Stimulated activated naive B cell treated with anti-CD40 and anti-IgM and Interleukin-4, amounts not matched to agents 10 μg/mL and 1 μg/mL and 100 μg/mL, for 72 hours (primary cell): ENCODE measurements at regions not wholly inside any gene's neighbourhood (a gene's known extent, or its start where the extent isn't known, plus 50 kb on each side); places are given as distances from the start of the nearest gene placed in this dataset.
A peak's percentile ranks its signal among the peaks of the same experiment; 100 is the strongest.

Experiments used
- ATAC-seq, 2 donors: fragments of 150-1000 bp; cut with Tn5 transposase; replicated peaks; 2 replicates each; pipeline ENCODE4 v1.10.0; 2021; ENCODE audit warnings: moderate library complexity in 1 of 2
- DNase-seq: peaks from one replicate; pipeline ENCODE4 v3.0.0; 2021
- H3K27ac Mint-ChIP-seq: one replicate; pipeline ENCODE4 v1.8.0; 2022; ENCODE audit warnings: mild to moderate bottlenecking, mixed read lengths
- H3K27me3 Mint-ChIP-seq, 2 donors: one replicate each; pipeline ENCODE4 v1.8.0; 2022; ENCODE audit warnings: mixed read lengths in 2 of 2
- H3K36me3 Mint-ChIP-seq, 2 donors: one replicate each; pipeline ENCODE4 v1.8.0; 2022; ENCODE audit warnings: mixed read lengths in 2 of 2, mild to moderate bottlenecking in 1 of 2
- H3K4me1 Mint-ChIP-seq, 2 donors: one replicate each; pipeline ENCODE4 v1.8.0; 2022; ENCODE audit warnings: mixed read lengths in 2 of 2, mild to moderate bottlenecking in 1 of 2
- H3K4me3 Mint-ChIP-seq, 2 donors: one replicate each; pipeline ENCODE4 v1.8.0; 2022; ENCODE audit warnings: mild to moderate bottlenecking in 2 of 2, mixed read lengths in 2 of 2, moderate library complexity in 1 of 2
- H3K9me3 Mint-ChIP-seq, 2 donors: one replicate each; pipeline ENCODE4 v1.8.0; 2022; ENCODE audit warnings: mixed read lengths in 2 of 2, mild to moderate bottlenecking in 1 of 2

DNA sequence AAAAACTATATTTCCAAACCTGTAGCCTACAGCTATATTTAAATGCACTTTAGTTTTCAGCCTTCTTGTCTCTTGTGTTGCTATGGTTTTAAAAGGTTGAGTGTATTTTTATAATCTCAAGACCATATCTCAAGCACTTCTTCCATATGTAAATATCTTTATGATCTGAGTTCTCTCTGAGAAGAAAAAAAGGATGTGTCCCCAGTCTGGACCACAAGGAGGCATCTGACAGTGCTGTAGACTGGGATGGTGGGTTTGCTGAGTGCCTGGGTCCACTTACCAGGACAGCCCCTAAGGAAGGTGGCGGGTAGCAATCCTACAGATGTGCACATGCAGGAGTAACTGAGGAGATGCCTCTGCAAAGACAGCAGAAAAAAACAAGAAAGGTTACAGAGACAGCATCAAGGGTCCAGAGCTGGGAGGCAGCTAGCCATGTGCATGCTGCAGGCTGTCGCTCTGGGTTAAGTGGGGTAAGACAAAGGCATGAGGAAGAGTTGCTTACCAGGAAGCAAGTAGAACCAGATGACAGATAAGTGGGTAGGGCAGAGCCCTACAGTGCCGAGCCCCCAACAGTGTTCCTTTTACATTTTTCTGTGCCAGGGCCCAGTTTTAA lies 70.6 kb upstream of the SNRK start:
- Mint-ChIP-seq H3K27me3 (peaks cover 0 to 5% of the 10 kb centered on the region in 2 donors), H3K4me3 (no peak overlapping the region), H3K27ac (no peak overlapping the region), H3K36me3 (no peaks in the 10 kb centered on the region), H3K4me1 (peaks cover 0 to 7% of the 10 kb centered on the region in 2 donors), H3K9me3 (no peaks in the 10 kb centered on the region)
- no peak for DNase-seq
- no peak for ATAC-seq

DNA sequence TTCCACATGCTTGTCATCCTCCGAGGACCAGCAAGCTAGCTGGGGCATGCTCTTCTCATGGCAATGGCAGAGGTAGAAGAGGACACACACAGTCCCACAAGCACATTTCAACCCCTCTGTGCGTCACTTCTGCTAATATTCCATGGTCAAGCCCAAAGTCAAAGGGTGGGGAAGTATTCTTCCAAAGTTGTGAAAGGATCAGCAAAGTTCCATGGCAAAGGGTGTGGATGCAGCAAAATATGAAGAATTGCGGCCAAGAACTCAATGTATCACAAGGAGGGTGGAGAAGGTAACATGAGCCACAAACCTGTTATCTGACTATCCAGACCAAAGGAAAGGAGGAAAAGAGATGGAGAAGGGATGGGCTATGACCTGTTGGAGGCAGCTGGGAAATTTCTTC lies 71.2 kb upstream of the SNRK start:
- ATAC-seq, result no peak
- Mint-ChIP-seq H3K4me1 (peaks cover 0 to 7% of the 10 kb centered on the region in 2 donors), H3K36me3 (no peaks in the 10 kb centered on the region), H3K4me3 (no peak overlapping the region), H3K27ac (no peak overlapping the region), H3K27me3 (peaks cover 0 to 3% of the 10 kb centered on the region in 2 donors), H3K9me3 (no peaks in the 10 kb centered on the region)
- no peak for DNase-seq

DNA sequence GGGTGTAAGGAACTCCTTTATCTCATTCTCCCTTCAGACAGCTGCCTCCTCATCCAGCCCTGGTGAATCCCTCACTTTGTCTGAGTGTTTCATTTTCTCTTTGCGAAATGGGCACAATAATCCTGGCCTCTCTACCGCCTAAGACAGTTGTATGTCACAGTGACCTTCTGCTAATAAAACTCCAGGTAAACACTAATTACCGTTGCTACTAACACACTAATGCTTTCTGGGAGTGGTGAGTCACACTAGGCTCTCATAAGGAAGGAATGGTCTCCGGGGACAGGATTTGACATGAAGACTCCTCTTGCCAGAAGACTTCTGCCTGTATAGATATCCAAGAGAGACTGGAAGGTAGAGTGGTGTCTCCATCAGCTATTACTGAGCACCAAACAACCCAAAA lies 71.7 kb upstream of the SNRK start:
- H3K27me3 Mint-ChIP-seq, result peaks cover 0 to 3% of the 10 kb centered on the region in 2 donors
- DNase-seq (no peak), ATAC-seq (no peak)
- H3K9me3 Mint-ChIP-seq, result no peaks in the 10 kb centered on the region
- H3K4me3 Mint-ChIP-seq, result no peak overlapping the region
- no peaks in the 10 kb centered on the region for H3K36me3 Mint-ChIP-seq
- H3K27ac Mint-ChIP-seq, result no peak overlapping the region
- H3K4me1 Mint-ChIP-seq, result peaks cover 0 to 7% of the 10 kb centered on the region in 2 donors

DNA sequence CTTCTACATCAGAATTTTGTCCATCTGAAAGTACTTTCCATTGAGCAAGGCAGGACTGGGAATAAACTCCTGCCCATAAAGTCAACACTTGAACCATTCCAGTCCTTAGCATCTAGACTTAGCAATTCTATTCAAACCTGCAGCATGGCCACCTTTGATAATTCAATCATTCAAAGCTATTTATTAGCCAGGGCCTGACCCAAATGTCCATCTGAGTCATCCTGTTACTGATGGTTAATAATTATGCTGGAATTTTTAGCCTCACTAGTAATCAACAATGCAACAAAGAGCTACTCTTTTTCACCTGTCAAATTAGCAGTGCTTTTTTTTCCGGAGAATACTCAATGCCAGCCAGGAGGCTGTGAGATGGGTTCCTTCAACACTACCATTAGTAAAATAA lies 72.7 kb upstream of the SNRK start:
- Mint-ChIP-seq H3K27ac (no peak overlapping the region), H3K27me3 (peaks cover 0 to 4% of the 10 kb centered on the region in 2 donors), H3K4me1 (peaks cover 0 to 7% of the 10 kb centered on the region in 2 donors), H3K9me3 (no peaks in the 10 kb centered on the region), H3K36me3 (no peaks in the 10 kb centered on the region), H3K4me3 (no peak overlapping the region)
- peak in 1 of 2 donors; percentile 27 for ATAC-seq
- no peak for DNase-seq

DNA sequence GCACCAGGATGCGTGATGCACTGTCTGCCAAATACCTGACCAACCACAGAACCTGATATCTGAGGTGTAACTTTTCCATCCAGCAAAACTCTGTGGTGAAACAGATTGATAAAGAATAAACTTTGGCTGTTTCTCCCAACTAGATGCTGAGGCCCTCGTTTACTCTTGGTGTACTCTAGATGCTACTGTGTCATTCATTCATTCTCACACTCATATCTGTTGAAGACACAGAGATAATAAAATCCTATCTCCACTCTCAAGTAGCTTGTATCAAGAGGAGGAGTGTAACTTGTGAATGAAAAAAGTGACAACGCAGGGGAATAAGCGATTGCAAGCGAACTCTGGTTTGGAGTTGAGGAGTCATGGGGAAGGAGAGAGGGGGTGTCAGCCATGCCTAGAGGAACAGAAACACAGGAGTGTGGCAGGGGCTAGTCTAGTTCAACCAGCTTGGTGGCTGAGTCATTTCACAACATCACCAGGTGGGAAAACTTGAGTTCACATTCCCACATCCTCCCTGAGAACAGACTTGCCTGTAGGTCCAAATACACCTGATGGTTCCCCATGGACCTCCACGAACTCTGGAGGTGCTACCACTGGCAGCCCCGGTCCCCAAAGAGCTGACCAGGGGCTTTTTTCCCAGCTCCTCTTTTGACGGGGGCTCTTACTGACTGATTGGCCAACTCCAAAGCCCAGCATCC lies 73.3 kb upstream of the SNRK start:
- no peak overlapping the region for H3K27ac Mint-ChIP-seq
- DNase-seq (no peak), ATAC-seq (peak; percentile 27 to 52)
- H3K9me3 Mint-ChIP-seq, result no peaks in the 10 kb centered on the region
- H3K4me3 Mint-ChIP-seq, result no peak overlapping the region
- no peaks in the 10 kb centered on the region for H3K36me3 Mint-ChIP-seq
- peaks cover 0 to 7% of the 10 kb centered on the region in 2 donors for H3K27me3 Mint-ChIP-seq
- peaks cover 0 to 7% of the 10 kb centered on the region in 2 donors for H3K4me1 Mint-ChIP-seq

DNA sequence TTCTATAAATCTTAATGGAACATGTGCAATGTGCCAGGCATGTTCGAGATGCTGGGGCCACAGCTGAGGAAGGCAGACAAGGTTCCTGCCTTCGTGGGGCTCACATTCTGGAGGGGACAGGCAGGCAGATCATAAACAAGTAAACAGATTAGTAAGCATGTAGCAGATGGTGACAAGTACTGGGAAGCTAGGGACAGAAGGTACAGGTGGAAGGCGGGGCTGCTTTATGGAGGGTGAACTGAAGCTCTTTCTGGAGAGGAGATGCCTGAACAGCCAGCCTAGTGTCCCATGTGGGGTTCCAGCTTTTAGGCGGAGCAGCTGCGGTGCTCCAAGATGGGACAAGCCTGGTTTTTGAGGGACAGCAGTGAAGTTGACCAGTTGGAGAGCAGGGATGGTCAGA lies 74.7 kb upstream of the SNRK start:
- DNase-seq (no peak), ATAC-seq (no peak)
- no peaks in the 10 kb centered on the region for H3K36me3 Mint-ChIP-seq
- no peaks in the 10 kb centered on the region for H3K9me3 Mint-ChIP-seq
- H3K4me3 Mint-ChIP-seq, result no peak overlapping the region
- peaks cover 0 to 7% of the 10 kb centered on the region in 2 donors for H3K4me1 Mint-ChIP-seq
- no peak overlapping the region for H3K27ac Mint-ChIP-seq
- H3K27me3 Mint-ChIP-seq, result peaks cover 0 to 7% of the 10 kb centered on the region in 2 donors

DNA sequence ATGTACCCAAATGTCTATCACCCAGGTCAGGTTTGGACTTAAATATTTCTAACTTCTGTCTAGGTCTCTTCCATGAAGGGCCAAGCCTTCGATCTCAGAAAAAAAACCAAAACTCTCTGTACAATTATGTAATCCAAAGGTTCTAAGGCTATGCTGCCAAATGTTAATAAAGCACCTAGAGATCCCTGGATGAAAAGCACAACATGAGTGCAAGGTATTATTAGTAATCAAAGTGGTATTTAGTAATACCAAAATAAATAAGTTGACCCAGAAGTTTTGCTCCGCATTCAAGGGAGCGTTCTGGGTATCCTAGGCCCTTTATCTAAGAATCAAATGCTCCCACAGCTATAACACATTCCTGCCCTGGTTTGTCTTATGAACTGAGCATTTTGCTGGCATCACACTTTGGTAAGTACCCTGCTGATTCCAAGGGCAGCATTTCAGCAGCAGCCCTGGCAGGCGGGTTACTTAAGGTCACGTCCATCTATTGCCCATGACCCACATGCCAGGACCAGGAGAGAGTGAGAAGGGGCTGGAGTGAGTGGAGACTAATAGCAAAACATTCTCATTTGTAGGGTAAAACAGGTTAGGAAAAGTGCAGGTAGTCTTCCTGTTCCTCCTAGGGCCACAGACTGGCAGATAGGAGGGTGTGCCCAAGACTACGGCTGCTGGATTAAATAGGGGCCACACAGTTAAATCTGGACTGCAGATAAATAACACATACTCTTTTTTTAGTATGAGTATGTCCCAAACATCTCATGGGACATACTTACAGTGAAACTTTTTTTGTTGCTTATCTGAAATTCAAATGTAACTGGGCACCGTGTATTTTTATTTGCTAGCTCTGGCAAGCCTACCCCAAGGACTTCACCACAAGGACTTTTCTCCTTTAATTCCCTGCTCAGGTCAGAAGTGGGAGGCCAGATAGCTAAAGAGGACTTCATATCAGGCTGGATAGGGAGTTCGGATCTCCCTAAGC lies 76.0 kb upstream of the SNRK start:
- ATAC-seq, result no peak
- Mint-ChIP-seq H3K4me1 (peaks cover 0 to 5% of the 10 kb centered on the region in 2 donors), H3K4me3 (no peak overlapping the region), H3K9me3 (no peaks in the 10 kb centered on the region), H3K36me3 (no peaks in the 10 kb centered on the region), H3K27me3 (peaks cover 0 to 11% of the 10 kb centered on the region in 2 donors), H3K27ac (no peak overlapping the region)
- no peak for DNase-seq

DNA sequence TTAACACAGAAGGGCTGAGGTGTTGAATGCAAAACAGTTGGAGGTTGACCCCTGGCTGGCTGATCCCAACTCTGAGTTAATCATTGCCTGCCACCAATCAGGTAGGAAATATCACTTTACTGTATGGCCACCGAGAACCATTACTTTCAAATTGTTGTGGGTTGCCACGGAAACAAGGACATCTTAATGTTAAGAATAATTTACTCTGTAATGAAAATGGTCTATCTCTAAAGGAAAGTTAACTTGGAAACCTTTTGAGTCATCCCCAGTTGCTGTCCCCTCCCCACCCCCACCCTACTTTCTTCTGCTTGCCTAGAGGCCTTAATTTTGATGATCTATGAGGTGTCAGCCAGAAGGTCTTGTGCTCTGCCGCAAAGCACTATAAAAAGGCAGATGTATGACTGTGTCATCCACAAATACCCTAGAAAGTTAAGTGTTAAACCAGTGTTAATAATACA lies 78.7 kb upstream of the SNRK start:
- Mint-ChIP-seq H3K4me3 (no peak overlapping the region), H3K9me3 (no peaks in the 10 kb centered on the region), H3K36me3 (no peaks in the 10 kb centered on the region), H3K27me3 (peaks cover 0 to 7% of the 10 kb centered on the region in 2 donors), H3K27ac (no peak overlapping the region), H3K4me1 (no peaks in the 10 kb centered on the region)
- ATAC-seq (no peak), DNase-seq (no peak)

DNA sequence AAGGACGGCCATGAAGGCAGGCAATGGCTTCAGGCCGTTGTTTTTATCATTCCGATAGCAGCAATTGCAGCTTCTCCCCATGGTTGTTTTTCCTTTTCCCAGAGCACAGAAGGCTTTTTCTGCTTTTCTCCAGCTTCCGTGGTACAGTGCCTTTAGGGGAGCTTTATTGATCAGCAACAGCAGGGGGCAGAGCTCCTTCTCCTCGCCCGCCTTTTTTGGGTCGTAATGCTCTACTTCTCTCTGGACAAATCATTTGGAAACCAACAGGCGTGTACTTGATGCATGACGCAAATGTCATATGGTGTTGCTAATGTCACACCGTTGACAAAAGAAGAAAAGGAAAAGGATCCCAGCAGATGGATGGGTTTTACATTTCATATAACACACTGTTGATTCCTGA lies 79.7 kb upstream of the SNRK start:
- no peak for ATAC-seq
- Mint-ChIP-seq H3K9me3 (no peaks in the 10 kb centered on the region), H3K4me3 (no peak overlapping the region)

DNA sequence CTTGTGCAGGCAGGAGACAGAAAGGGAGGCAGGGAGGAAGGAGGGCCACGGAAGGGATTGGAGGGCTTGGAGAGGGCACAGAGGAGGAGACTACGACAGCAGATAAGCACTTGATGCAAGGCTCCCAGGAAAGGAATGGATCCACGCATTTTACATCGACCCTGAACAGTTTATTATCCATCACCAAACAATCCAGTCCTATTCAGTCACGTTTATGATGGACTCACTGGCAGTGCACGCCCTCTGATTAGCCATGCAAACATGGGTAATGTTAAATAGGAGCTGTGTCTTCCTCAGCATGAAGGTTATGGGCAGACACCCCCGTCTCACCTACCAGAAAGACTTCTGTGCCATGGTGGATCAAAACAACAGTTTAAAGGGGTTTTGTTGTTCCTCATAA lies 80.2 kb upstream of the SNRK start:
- DNase-seq (no peak), ATAC-seq (no peak)
- Mint-ChIP-seq H3K9me3 (no peaks in the 10 kb centered on the region), H3K27me3 (peaks cover 4 to 7% of the 10 kb centered on the region in 2 donors), H3K36me3 (no peaks in the 10 kb centered on the region), H3K4me3 (no peak overlapping the region), H3K27ac (no peak overlapping the region), H3K4me1 (no peaks in the 10 kb centered on the region)

More for the DNA sequence above, 79.7 kb upstream of the SNRK start:
- Mint-ChIP-seq H3K27ac (no peak overlapping the region), H3K27me3 (peaks cover 0 to 7% of the 10 kb centered on the region in 2 donors), H3K36me3 (no peaks in the 10 kb centered on the region), H3K4me1 (no peaks in the 10 kb centered on the region)
- DNase-seq, result no peak

DNA sequence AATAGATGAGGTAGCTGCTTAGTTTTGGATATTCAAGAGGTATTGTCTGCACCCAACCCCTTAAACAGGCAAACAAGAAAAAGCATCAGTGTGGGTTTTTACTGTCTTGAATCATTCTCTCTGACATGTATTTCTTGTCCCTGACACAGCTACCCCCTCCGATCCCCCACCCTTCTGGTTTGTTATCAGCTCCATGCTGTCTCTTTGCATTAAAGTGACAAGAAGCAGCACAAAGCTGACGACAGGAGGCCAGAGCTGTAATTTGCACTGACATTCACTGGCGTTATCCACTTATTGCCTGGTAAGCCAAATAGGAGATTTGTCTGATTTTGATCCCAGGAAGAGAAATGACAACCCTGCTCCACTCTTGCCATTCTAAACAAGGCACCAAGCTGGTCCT lies 83.3 kb upstream of the SNRK start:
- no peak for ATAC-seq
- Mint-ChIP-seq H3K9me3 (peaks cover 9 to 13% of the 10 kb centered on the region in 2 donors), H3K4me3 (no peak overlapping the region), H3K36me3 (peaks cover 0 to 5% of the 10 kb centered on the region in 2 donors), H3K27me3 (peaks cover 15 to 17% of the 10 kb centered on the region in 2 donors), H3K27ac (no peak overlapping the region), H3K4me1 (no peaks in the 10 kb centered on the region)
- DNase-seq, result no peak

DNA sequence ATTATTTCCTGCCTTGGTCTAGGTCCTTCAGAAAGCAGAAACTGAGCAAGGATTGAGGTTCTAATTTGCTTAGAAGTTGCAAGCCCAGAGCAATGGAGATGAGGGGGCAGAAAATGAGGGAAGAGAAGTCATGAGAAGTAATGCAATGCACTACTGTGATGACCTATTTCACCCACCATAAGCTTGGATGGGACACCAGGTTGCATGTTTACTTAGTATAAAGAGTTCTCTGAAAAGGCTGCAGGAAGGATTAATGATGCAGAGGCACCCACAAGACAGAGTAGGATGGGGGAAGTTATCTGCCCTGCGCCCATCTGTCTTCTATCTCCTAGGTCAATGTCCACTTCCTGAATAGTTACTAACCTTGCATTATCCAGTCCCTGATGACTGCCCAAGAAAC lies 84.8 kb upstream of the SNRK start:
- peaks cover 9 to 13% of the 10 kb centered on the region in 2 donors for H3K9me3 Mint-ChIP-seq

DNA sequence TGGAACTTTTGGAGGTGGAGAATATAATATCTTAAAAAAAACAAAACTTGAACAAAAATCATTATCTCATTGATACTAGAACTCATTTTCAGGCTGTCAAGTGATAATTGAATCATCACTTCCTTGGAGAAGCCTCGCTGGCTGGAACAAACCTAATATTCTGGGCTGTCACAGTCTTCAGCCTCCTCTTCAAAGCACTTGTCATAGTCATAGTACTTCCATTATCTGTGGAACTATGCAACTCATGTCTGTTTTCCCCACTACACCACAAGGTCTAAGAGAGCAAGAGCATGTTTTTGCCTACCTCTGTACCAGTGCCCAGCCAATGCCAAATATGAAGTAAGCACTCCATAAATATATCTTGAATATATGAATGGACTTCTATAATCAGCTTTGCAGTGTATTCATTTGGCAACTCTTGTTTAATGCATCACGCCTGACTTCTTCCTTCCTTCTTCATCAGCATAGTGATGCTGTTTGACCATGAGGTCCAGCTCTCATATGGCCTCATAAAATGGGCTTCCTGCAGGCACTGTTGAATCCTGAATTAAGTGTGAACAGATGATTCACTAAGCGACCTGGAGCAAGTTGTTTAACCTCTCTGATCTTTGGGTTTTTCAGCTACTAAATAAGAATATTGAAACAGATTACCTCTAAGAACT lies 86.6 kb upstream of the SNRK start:
- ATAC-seq (no peak), DNase-seq (no peak)
- peaks cover 0 to 5% of the 10 kb centered on the region in 2 donors for H3K36me3 Mint-ChIP-seq
- no peak overlapping the region for H3K4me3 Mint-ChIP-seq
- H3K27me3 Mint-ChIP-seq, result peaks cover 18 to 23% of the 10 kb centered on the region in 2 donors
- H3K9me3 Mint-ChIP-seq, result peaks cover 9 to 13% of the 10 kb centered on the region in 2 donors
- H3K4me1 Mint-ChIP-seq, result peaks cover 0 to 3% of the 10 kb centered on the region in 2 donors
- no peak overlapping the region for H3K27ac Mint-ChIP-seq

More for the DNA sequence above, 84.8 kb upstream of the SNRK start:
- no peaks in the 10 kb centered on the region for H3K4me1 Mint-ChIP-seq
- H3K36me3 Mint-ChIP-seq, result peaks cover 0 to 5% of the 10 kb centered on the region in 2 donors
- ATAC-seq, result no peak
- no peak overlapping the region for H3K27ac Mint-ChIP-seq
- H3K27me3 Mint-ChIP-seq, result peaks cover 18 to 23% of the 10 kb centered on the region in 2 donors
- no peak overlapping the region for H3K4me3 Mint-ChIP-seq
- DNase-seq, result no peak
